GM10248 (cell line): ENCODE measurements at regions not wholly inside any gene's neighbourhood (a gene's known extent, or its start where the extent isn't known, plus 50 kb on each side); places are given as distances from the start of the nearest gene placed in this dataset.

Experiments used
- CTCF ChIA-PET: fragments of 300-600 bp; sonication (Branson Sonifier 250); formaldehyde crosslinking; extraction: SDS; loops from one replicate; lab custom pipeline; 2021; ENCODE audit warnings: antibody characterized with exemption; lab: Yijun Ruan, JAX
- POLR2A ChIA-PET: fragments of 350-650 bp; sonication (Branson Sonifier 250); formaldehyde crosslinking; extraction: SDS; loops from one replicate; lab custom pipeline; 2020; ENCODE audit warnings: antibody characterized with exemption; lab: Yijun Ruan, JAX
- DNase-seq: peaks from one replicate; pipeline ENCODE4 v3.0.0; 2012; ENCODE audit errors: extremely low spot score
- CTCF ChIP-seq: IDR thresholded peaks from 2 replicates; pipeline ENCODE4 v1.5.1; 2012; ENCODE audit warnings: mild to moderate bottlenecking, low read depth; ENCODE audit errors: extremely low read depth, missing control alignments, control extremely low read depth

DNA sequence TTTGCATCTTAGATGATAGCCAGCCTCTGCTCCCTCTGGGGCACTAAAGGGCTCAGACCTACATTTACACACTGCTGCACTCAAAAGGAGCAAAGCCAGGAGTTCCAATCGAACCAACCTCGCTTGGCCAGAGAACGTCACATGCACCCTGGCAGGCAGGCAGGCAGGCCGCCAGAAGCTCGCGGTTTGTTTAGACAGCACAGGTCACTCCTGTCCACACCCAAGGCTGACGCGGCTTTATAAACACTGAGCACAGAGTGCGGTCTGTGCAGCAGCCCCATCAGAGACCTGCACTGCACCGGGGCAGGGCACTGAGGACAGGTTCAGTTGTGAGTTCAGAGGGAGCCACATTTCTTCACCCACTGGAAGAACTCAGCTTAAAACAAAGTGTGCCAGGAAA is 143.9 kb downstream of the BCOR start:
- ChIA-PET POLR2A (no interaction called here), CTCF (interaction anchor here (1.1 kb wide), 1 partner anchor 13 kb away, joined by 3 read pairs; no protein-coding TSS in a partner anchor)
- no peak for TF ChIP-seq CTCF
- no peak for DNase-seq

- ChIA-PET CTCF (interaction anchor here (1.1 kb wide), 1 partner anchor 14 kb away, joined by 3 read pairs; no protein-coding TSS in a partner anchor), POLR2A (no interaction called here)
- no peak for DNase-seq
- TF ChIP-seq CTCF: no peak
These were observed 142.9 kb downstream of the BCOR start for GRCh38 chrX:39954851-39955250.

GRCh38 chrX:39955625-39956024 is 142.1 kb downstream of the BCOR start:
- ChIA-PET CTCF (no interaction called here), POLR2A (no interaction called here)
- DNase-seq: no peak
- no peak for TF ChIP-seq CTCF

GRCh38 chrX:39956803-39957394 is 140.9 kb downstream of the BCOR start:
- ChIA-PET POLR2A (no interaction called here), CTCF (no interaction called here)
- no peak for TF ChIP-seq CTCF
- no peak for DNase-seq

- CTCF ChIA-PET: no interaction called here
- no peak for TF ChIP-seq CTCF
- no peak for DNase-seq
- POLR2A ChIA-PET: no interaction called here
These were observed 139.8 kb downstream of the BCOR start for GRCh38 chrX:39957816-39958566.

DNA sequence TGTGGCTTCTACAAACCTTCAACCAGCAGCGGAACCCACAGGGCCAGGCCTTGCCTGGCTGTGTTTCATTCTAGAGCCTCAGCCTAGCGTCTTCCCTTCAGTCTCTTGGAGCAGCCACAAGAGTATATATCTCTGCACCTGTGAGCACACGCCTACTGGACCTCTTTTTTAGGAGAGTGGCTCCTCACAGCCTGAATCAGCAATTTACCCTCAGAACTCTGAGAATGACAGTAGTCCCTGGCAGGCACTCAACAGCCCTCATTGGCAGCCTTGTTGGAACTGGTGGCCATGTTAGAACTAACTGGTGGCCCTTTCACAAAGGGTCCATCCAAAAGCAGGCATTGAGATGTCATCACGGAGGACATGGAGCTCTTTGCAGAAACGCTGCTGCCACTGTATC is 138.9 kb downstream of the BCOR start:
- POLR2A ChIA-PET: no interaction called here
- no peak for TF ChIP-seq CTCF
- no peak for DNase-seq
- CTCF ChIA-PET: no interaction called here
